Lung (tissue), 11 donors: ENCODE measurements at regions not wholly inside any gene's neighbourhood (a gene's known extent, or its start where the extent isn't known, plus 50 kb on each side); places are given as distances from the start of the nearest gene placed in this dataset.

Experiments
- ATAC-seq: fragments of 200-7000 bp; cut with Tn5 transposase; one replicate; pipeline ENCODE4 v1.9.1; 2020; ENCODE audit warnings: moderate number of reproducible peaks; ENCODE audit not compliant: insufficient read depth, low FRiP score
- DNase-seq, 3 donors: peaks; one replicate each; pipeline ENCODE4 v3.0.0-alpha.2; 2013 to 2017
- H3K27ac ChIP-seq, 2 donors: one replicate each; pipeline ENCODE4 v1.5.1; 2013; ENCODE audit warnings: mild to moderate bottlenecking in 2 of 2, moderate library complexity in 2 of 2, control low read depth in 1 of 2, inconsistent platforms in 1 of 2, low read depth in 1 of 2, low read length in 1 of 2
- H3K27me3 ChIP-seq, 3 donors: one replicate each; pipeline ENCODE4 v1.5.1; 2013; ENCODE audit warnings: low read length in 2 of 3; ENCODE audit not compliant: control insufficient read depth in 3 of 3, insufficient read depth in 3 of 3
- H3K36me3 ChIP-seq, 4 donors: one replicate each; pipeline ENCODE4 v1.5.1; 2013; ENCODE audit warnings: low read length in 4 of 4, mild to moderate bottlenecking in 1 of 4, moderate library complexity in 1 of 4; ENCODE audit not compliant: control insufficient read depth in 4 of 4, insufficient read depth in 4 of 4
- H3K4me1 ChIP-seq, 5 donors: one replicate each; pipeline ENCODE4 v1.5.1; 2013; ENCODE audit warnings: low read length in 5 of 5, mild to moderate bottlenecking in 2 of 5, moderate library complexity in 1 of 5; ENCODE audit not compliant: control insufficient read depth in 5 of 5, insufficient read depth in 5 of 5
- H3K4me3 ChIP-seq: one replicate; pipeline ENCODE4 v1.5.1; 2013; ENCODE audit warnings: mild to moderate bottlenecking, control low read depth, moderate library complexity
- H3K9ac ChIP-seq, 2 donors: one replicate each; pipeline ENCODE4 v1.5.1; 2013; ENCODE audit warnings: low read length in 2 of 2, control low read depth in 1 of 2; ENCODE audit not compliant: insufficient read depth in 1 of 2
- H3K9me3 ChIP-seq, 4 donors: one replicate each; pipeline ENCODE4 v1.5.1; 2013; ENCODE audit warnings: low read length in 3 of 4, mild to moderate bottlenecking in 1 of 4, moderate library complexity in 1 of 4; ENCODE audit not compliant: control insufficient read depth in 4 of 4, insufficient read depth in 3 of 4
- WGBS, 2 donors: extraction: QIAGEN DNeasy Blood & Tissue Kit; methylation state at CpG; one replicate each; pipeline ENCODE4 v1.1.7; 2013; 5-methylcytosine and 5-hydroxymethylcytosine counted together
- TF ChIP-seq, protein P1 (sequence below): IDR thresholded peaks from 2 replicates; pipeline ENCODE4 v1.5.1; 2012; ENCODE audit warnings: mild to moderate bottlenecking; ENCODE audit errors: control extremely low read depth, extremely low read depth
- donor health status: control.
- donor health status: control.
- donor health status: Bipolar disorder and iron deficiency.
- donor health status: healthy.
- donor health status: DM: yes; HTN: yes; CAD: no.

DNA sequence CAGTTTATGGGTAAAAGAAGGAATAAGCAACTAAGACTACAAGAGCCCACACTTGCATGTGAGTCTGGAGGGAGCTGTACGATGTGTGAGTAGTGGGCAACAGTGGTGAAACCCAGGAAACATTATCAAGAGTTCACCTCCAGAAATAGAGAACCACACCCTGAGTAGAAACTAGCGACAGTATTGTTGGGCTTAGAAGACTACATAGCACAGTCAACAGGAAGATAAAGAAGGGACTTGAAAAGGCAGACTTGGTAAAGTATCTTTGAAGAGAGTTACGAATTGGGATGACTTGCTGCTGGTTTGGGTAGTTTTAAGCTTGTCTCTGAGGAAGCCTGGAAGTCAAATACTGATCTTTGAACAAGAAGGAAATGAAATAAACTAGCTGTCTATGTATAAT is 223.2 kb upstream of the GNAI1 start:
- no peak overlapping the region for H3K9ac ChIP-seq
- DNase-seq (no peak), ATAC-seq (no peak)
- H3K36me3 ChIP-seq, result no peaks in the 10 kb centered on the region
- H3K27me3 ChIP-seq, result no peaks in the 10 kb centered on the region
- WGBS, 2 donors, result 76 to 80% methylated on average over 3 of the region's 3 CpGs
- TF ChIP-seq, protein P1, sequence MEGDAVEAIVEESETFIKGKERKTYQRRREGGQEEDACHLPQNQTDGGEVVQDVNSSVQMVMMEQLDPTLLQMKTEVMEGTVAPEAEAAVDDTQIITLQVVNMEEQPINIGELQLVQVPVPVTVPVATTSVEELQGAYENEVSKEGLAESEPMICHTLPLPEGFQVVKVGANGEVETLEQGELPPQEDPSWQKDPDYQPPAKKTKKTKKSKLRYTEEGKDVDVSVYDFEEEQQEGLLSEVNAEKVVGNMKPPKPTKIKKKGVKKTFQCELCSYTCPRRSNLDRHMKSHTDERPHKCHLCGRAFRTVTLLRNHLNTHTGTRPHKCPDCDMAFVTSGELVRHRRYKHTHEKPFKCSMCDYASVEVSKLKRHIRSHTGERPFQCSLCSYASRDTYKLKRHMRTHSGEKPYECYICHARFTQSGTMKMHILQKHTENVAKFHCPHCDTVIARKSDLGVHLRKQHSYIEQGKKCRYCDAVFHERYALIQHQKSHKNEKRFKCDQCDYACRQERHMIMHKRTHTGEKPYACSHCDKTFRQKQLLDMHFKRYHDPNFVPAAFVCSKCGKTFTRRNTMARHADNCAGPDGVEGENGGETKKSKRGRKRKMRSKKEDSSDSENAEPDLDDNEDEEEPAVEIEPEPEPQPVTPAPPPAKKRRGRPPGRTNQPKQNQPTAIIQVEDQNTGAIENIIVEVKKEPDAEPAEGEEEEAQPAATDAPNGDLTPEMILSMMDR, result no peak
- no peak overlapping the region for H3K27ac ChIP-seq
- no peaks in the 10 kb centered on the region for H3K4me1 ChIP-seq
- H3K9me3 ChIP-seq, result peaks cover 0 to 8% (median 2%) of the 10 kb centered on the region in 4 donors
- H3K4me3 ChIP-seq, result no peak overlapping the region

DNA sequence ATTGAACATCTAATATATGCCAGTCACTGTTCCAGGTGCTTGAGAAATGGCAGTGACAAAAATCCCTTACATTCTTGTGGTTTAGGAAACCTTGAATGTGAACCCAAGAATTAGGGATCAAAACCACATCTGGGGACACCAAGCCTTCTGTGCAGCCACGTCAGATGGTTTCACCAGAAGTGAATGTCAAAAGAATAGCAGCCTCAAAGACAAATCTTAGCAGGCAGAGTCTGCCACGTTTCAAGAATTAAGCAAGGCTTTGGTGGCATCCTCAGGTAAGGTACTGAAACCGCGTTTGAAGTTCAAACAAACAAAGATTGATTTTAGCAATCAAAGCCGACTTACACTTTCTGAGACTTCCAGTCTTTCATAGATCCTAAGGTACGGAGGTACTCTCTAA is 225.5 kb upstream of the GNAI1 start:
- DNase-seq, result no peak
- H3K36me3 ChIP-seq, result no peaks in the 10 kb centered on the region
- TF ChIP-seq, protein P1, result no peak
- no peak overlapping the region for H3K4me3 ChIP-seq
- H3K4me1 ChIP-seq, result no peaks in the 10 kb centered on the region
- H3K27ac ChIP-seq, result no peak overlapping the region
- WGBS, 2 donors, result 83 to 87% methylated on average over 6 of the region's 6 CpGs
- no peaks in the 10 kb centered on the region for H3K9me3 ChIP-seq
- H3K27me3 ChIP-seq, result no peaks in the 10 kb centered on the region
- no peak for ATAC-seq
- H3K9ac ChIP-seq, result no peak overlapping the region

DNA sequence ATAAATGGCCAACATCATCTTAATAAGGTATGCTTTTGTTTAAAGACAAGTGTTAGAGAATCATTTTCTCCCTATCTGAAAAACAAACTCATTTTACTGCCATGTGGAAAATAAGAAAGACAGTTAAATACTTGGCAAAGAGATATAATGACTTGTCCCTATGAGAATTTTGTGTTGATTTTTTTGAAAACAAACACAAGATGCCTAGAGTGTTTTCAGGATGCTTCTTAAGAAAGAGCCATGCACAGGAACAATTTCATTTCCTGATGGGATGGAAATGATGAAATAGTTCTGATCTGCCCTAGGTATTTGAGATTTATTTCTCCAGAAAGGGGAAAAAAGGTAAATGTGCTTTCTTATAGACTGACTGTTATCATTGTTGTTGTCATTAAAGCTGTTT is 237.5 kb upstream of the GNAI1 start:
- TF ChIP-seq, protein P1, result no peak
- H3K27me3 ChIP-seq, result no peaks in the 10 kb centered on the region
- no peak for ATAC-seq

DNA sequence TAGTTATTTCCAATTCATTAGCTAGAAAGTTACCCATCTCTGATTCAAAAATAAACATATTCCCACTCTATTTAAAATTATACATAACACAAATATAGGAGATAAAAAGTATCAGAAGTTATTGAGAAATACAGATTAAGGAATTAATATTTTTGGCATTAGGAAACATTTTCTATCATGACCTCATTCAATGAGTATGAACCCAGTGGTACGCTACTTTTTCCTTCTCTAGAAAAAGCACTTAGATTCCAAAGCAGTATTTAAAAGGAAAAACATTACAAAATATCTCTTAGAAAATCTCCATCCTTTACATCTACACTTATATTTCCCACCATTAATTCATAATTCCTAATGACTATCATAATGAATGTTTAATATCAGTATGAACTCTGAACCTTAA is 240.6 kb upstream of the GNAI1 start:
- H3K36me3 ChIP-seq, result no peaks in the 10 kb centered on the region
- ATAC-seq (no peak), DNase-seq (no peak)
- WGBS, 2 donors, result 59 to 91% methylated on average over 1 of the region's 1 CpG
- H3K9ac ChIP-seq, result no peak overlapping the region
- TF ChIP-seq, protein P1, result no peak
- H3K4me3 ChIP-seq, result no peak overlapping the region
- H3K27ac ChIP-seq, result no peak overlapping the region
- H3K9me3 ChIP-seq, result no peaks in the 10 kb centered on the region
- no peaks in the 10 kb centered on the region for H3K27me3 ChIP-seq
- H3K4me1 ChIP-seq, result no peaks in the 10 kb centered on the region

More for the DNA sequence above, 237.5 kb upstream of the GNAI1 start:
- H3K36me3 ChIP-seq, result no peaks in the 10 kb centered on the region
- no peak overlapping the region for H3K9ac ChIP-seq
- no peak for DNase-seq
- H3K4me3 ChIP-seq, result no peak overlapping the region
- no peaks in the 10 kb centered on the region for H3K4me1 ChIP-seq
- no peak overlapping the region for H3K27ac ChIP-seq
- no peaks in the 10 kb centered on the region for H3K9me3 ChIP-seq
